NCI-H82 treated with DMSO at 0.1 percent for 48 hours (cell line): ENCODE measurements at regions not wholly inside any gene's neighbourhood (a gene's known extent, or its start where the extent isn't known, plus 50 kb on each side); places are given as distances from the start of the nearest gene placed in this dataset.

ENCODE experiments used
- DNase-seq: peaks from one replicate; lab custom pipeline; 2025; ENCODE audit not compliant: unreplicated experiment; lab: John Stamatoyannopoulos, UW

DNA sequence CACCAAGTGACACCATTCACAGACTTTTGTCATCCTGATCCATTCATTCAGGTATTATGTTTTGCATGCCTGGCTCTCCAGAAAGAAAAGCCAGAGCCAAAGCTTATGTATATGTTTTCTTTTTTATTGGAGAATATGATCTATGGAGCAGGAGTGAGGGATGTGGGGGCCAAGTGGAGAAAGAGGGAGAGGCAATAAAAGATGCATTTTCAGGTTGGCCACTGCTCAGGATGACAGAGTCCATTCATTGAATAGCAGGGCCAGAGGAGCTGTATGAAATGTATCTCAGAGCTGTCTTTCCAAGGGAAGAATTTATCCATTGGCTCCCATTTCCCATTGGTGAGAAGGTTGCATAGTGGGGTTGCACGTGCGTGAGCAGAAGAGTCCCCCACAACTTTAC, 416.1 kb downstream of the ATP23 start:
- no peak for DNase-seq

DNA sequence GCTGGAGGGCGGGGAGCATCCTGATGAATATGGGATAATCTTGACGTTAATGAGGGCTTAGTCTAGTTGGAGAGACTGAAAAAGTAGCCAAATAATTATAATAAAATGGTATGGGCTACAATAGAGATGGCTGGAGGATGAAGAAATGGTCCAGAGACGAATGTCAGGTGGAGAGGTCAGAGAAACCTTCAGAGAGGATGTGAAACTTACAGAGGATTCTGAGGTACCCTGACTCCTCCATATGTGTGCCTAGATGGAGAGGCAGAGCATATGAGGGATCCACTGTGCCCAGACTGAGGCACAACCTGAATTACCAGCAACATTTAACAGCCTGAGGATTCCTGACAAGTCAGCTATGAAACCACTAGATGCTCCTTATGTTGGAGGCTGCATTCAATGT, 417.0 kb downstream of the ATP23 start:
- no peak for DNase-seq

DNA sequence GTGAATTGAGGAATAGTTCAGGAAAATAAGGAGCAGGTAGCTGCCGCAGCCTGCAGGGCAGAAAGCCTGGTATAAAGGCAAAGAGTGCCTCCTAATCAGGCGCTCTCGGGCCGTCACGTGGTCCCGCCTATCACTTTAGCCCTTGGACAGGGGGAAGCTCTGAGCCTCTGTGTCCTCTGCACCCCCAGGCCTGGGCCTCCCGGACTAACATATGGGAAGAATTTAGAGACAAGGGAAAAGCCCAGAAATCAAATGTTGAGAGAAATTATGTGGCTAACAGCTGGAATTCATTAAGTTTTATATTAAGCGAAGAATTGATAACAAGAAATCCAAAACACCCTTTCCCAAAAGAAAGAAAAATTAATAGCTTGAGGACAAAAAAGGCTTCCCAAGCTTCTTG, 417.7 kb downstream of the ATP23 start:
- DNase-seq, result no peak

DNA sequence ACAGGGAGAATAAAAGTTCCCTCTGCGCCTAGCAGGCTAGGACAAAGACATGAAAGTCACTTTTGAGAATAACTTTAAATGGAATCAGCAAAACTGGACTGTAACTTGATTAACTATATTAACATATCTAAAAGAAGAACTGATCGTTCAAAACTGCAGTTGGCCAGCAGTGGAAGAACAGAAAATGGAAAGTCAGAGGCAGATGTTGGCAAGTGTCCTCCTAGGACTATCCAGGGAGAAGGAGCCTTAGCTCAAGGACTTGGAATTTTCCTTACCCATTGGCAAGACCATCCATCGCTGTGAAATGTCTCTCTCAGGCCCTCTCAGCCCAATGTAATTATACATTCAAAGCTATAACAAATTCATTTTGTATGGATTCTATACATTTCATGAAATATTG, 419.7 kb downstream of the ATP23 start:
- no peak for DNase-seq

DNA sequence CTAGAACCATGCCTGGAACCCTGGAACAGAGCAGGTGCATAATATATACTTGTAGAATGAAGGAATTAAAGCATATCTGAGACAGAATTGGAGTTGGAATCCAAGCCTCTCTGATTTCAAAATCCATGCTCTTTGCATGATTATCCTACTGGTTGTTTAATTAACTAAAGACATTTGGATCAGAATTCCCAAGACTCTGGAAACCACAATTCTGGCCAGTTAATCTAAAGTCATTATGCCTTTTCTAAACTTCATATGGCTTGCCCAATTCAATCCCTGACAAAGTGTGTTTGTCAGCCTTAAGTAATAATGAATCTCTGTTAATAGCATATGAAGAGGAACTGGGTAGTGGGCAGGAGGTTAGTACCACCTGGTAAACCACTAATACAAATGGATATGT, 422.6 kb downstream of the ATP23 start:
- no peak for DNase-seq

DNA sequence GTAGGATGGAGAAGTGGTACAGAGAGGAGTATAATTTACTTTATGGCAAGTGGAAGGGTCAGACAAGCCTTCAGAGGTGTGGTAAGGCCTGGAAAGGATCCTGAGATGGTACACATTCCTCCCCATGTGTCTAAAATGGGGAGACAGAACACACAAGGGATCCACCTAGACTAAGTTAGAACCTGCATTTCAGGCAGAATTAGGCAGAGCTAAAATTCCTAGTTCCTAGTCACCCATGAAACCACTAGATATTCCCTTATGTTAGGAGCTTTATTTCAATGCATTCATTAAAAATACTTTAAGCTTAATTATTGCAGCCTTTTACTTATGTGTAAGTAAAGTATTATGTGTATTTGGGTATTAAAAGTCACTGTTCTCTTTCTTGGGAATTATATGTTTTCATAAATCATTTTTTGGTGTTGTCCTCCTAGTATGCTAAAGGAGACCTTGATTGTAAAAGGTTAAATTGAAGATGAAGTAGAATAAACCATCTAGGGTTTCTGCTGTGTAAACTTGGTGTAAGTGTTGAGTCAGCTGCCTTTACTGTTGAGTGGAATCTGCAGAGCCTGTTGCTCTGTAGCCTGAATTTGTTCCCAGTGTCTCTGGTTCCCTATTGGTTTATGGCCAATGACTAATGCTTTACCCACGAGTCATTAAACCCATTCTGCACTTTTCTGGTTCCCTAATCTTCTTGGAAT, 423.2 kb downstream of the ATP23 start:
- DNase-seq, result no peak

DNA sequence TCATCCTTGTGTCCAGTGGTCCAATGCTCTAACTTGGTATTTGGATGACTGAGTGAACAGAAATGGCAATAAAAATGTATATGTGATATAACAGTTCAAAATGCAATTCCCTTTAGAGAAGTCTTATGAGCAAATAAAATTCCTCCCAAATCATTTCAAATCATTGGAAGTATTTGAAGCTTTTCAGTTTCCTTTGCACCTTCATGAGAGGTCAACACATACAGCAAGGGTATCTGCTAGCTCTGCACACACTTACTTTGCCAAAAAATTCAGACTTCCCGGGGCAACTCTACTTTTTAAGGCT, 423.7 kb downstream of the ATP23 start:
- DNase-seq, result no peak

DNA sequence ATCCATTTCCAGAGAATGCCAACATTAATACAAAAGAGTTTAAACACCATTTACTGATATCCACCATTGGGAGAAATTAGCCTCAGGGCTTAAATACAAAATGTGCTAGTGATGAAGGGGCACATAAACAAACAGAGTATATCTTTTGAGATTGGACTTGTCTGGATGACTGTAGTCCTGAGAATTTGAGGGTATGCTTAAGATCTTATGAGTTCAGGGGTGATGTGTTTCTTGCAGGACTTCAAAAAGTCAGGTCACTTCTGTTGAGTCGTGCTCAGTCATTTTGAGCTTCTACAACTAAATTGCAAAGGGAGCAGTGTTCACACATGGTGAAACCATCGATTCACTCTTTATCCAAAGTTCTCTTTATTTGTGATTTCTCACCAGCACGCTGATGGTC, 425.7 kb downstream of the ATP23 start:
- no peak for DNase-seq

DNA sequence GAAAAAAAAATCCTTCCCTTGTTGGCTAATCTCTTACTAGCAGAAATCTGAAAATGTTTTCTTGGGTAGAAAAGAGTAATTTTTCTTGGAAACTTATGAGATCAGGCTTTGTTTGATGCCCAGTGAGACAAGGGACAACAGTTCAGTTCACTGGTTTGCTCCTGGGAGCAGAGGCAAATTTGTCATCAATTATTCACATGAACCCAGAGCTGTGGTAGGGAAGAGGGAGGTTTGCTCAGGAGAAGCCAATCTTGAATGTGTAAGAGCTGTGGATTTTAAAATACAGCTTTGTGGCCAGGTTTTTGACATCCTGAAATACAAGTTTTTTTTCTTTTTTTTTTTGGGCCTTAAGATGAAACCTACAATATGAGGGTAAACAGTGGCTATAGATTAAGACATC, 426.6 kb downstream of the ATP23 start:
- DNase-seq, result no peak

DNA sequence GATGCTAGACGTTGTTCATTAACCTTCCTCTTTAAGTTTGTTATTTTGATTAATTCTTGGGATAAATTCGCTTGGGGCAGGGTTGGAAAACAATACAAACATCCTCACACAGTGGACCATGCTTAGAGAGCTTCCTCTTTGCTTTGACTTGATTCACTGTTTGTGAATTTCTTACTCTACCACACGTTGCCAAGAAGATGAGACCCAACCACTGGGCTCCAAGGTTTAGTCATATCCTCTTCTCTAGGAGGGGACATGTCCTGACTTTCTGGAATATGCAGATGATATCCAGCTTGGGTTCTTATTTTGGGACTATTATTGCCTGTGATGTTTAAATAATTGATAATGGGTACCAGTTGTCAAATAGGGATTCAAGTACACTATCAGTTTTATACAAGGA, 428.2 kb downstream of the ATP23 start:
- DNase-seq, result no peak

DNA sequence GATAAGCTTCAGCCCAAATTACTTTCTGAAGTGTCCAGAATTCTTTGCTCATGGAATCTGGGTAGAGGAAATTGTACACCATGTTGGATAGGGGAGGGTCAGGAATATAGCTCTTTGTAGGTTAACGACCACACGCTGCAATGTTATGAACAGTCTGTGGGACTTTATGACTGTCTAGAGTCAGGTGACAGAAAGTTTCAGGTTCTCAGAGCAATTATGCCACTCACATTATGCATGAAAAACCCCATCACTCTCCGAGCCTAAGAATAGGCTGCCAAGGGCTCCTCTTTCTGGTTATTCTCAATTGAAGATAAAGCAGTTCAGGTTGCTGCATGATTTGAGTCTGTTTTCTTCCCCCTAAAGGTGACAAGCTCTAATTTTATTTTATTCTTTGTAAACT, 430.9 kb downstream of the ATP23 start:
- no peak for DNase-seq

DNA sequence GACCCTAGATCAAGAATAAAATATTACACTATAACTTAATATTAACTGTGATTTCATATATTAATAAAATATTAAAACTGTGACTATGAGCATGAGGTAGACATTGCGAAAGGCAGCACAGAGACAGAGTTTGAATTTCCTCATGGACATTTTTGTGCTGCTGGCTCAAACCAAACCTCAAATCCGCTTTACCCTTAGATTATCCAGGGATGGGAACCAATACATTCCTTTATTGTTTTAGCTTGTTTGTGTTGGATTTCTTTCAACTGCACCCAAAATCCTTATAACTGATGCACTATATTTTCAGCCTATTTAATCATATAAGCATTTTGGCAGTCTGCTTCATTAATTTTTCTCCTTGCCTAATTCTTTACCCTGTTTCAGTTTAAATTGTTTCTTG, 436.7 kb downstream of the ATP23 start:
- DNase-seq, result no peak

DNA sequence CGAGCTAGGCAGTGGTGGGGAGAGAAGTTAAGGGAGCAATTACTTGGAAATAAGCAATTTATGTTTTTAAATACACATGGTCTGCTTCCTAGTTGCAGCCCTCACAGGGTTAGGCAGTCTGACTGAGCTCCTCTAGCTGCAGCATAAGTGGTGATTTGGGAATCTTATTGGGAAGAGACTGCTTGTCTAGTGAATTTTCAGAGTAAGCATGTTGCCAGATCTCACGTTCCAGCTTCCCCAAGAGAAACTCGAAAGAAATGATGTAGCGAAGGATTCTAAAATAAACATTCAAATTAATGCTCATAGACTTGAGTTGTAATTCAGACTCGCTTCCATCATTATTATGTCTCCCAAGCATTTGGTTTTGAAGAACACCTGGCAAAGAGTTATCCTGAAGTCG, 440.2 kb downstream of the ATP23 start:
- no peak for DNase-seq

DNA sequence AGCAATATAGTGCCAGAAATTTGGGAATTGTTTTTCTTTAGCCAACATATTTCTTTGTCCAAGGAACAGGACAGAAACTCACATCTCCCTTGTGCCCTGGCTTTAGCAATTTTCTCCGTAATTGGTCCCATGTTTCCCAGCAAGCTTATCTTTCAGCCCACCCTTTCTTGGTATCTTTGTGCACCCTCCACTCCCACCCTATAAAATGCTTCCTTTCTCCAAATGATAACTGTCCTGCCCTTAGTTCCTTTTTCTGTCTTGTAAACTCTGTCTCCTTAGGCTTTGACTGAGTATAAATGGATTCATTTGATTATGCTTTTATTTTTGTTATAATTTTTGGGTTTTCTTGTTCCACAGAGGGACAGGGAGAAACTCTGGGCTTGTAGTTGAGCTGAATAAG, 442.8 kb downstream of the ATP23 start:
- DNase-seq, result no peak

DNA sequence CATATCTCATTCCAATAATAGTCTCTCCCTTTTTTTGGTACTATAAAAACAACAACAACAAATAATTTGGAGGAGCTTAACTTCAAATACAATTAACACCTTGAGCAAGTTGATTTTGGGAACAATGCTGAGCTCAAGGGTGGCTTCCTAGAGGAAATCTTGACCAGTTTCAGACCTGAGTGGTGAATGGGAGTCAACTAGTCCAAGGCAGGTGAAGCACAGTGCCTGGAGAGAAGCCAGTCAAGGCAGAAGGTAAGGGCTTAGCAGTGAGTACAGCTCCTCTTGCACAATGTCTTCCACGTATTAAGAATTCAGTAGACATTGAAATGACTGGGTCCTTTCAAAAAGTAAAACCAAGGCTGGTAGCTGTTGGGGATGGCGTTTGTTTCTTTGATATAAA, 444.8 kb downstream of the ATP23 start:
- no peak for DNase-seq

DNA sequence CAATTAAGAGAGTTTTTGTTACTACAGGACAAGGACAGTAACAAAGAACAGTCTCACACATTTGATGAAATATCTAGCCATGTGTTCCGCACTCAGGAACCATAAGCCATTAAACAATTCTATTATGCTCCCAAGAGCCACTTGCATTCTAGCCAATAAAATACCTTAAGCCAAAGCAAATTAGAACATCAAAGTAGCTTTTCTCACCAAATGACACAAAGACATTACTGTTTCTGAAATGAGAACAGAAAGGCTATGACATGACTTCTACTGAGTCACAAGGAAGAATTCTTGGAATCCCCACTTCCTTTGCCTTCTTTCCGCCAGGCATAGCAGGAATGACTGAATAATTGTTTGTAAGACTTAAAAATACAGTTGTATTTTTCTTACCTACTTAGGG, 445.8 kb downstream of the ATP23 start:
- DNase-seq, result no peak

DNA sequence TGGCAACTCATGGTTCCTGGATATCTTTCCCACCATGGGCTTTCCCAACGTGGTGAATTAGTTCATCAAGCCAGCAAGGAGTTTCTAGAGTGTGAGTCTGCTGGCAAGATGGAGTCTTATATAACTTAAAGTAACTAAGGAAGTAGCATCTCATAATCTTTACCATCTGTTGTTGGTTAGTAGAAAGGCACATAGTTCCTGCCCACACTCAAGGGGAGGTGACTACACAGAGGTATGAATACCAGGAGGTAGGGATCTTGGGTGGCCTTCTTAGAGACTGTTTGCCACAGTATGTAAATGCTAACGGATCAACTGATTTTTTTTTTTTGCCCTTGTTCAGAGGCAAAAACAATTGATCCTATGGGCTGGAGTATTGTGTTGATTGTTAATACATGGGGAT, 446.9 kb downstream of the ATP23 start:
- DNase-seq, result no peak

DNA sequence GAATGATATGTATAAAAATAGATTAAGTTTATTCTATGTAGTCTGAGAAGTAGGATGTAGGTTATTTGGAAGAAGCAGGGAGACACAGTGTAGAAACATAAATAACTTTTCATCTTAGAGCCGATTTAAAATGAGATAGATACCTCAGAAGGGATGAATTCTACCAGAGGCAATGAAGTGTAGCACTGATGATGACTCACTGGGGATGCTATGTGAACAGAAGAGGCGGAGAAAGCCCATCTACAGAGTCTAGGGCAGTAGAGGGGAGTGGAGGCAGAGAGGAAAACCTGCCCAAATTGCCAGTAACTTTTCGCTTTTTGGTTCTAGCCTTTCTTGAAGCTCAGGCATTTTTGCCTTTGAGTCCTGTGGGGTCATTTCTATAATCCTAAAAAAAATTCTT, 451.8 kb downstream of the ATP23 start:
- DNase-seq, result no peak

DNA sequence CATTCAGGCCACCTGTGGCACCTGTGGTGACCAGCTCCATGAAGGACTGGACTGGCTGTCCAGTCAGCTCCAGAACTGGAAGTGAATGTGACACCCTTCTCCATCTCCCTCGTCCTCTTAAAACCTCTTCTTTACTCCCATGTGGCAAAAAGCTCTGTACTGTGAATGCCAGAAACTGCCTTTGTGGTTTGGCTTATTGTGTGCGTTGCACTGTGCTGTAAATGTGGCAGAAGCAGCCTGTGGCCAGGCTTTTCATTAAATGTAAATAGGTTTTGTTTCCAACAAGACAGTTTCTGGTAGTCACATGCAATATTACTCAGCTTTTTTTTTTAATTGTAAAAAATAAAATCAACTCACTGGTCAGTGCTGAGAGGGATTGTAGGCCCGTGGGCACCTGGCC, 453.7 kb downstream of the ATP23 start:
- DNase-seq, result no peak

DNA sequence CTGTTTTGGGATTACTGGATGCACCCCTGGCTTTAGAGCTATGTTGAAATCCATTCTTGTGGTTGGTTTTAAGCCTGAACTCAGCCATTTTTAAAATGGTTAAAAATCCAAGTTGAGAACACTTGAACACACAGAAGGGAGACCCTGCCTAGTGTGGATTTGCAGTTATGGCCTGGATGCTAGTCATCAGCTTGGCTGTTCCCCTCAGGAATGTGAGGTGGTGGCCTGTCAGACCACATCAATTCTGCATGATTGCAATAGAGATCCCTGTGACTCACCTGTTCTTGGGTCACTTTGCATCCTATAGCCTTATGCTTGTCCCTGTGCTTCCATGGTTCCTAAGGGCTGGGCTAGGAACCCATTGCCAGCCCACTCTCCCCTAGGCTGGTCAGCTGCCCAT, 454.1 kb downstream of the ATP23 start:
- no peak for DNase-seq

DNA sequence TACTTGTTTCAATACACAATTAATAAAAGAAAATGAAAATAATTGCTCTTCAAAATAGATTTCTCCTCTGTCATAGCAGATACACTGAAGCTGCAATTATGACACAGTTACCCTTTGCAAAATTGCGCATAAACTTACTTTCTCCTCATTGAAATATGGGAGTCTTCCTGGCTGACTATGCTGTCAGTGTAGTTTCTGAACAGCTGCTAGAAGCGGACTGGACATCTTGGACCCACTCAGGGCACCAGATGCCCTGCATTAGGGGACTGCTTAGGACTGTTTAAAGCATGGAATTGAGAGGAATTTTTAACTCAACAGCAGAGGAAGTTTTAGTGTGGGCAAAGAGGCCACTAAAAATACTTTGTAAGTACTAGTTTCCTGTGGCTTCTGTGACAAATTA, 454.9 kb downstream of the ATP23 start:
- no peak for DNase-seq

DNA sequence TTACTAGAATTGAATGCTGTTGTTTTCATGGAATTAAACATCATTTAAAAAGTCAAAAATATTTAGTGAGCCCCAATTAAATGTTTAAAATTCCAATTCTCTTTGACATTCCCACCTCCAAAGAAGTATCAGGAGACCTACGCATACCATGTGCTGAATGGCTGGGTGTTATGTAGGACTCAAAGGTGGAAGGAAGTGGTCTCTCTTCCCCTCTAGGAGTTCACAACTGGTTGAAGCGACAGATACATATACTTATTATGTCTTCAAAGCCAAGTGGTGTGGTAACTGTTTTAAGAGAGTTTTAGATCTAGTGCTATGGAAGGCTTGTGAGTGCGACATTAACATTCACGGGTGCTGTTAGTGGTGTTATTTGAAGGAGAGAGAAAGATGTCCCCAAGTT, 464.0 kb downstream of the ATP23 start:
- DNase-seq, result no peak

DNA sequence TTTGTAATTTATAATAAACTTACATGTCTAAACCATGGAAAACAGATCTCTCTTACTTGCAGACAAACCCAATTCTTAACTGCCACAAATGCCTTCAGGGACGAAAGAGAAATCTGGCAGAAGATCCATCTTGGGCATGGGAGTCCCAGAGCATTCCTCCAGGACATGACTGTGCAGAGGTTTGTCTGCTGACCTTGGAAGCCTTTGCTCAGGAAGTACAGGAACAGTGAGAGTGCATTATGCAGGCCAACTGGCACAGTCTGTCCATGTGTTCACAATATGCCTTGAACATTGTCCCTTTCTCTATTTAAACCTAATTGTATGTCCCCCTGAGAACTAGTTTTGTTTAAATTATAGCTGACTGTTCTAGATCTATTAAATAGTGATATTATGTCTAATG, 467.1 kb downstream of the ATP23 start:
- DNase-seq, result no peak
